ENCODE measurements at regions not wholly inside any gene's neighbourhood (a gene's known extent, or its start where the extent isn't known, plus 50 kb on each side); places are given as distances from the start of the nearest gene placed in this dataset.

DNA sequence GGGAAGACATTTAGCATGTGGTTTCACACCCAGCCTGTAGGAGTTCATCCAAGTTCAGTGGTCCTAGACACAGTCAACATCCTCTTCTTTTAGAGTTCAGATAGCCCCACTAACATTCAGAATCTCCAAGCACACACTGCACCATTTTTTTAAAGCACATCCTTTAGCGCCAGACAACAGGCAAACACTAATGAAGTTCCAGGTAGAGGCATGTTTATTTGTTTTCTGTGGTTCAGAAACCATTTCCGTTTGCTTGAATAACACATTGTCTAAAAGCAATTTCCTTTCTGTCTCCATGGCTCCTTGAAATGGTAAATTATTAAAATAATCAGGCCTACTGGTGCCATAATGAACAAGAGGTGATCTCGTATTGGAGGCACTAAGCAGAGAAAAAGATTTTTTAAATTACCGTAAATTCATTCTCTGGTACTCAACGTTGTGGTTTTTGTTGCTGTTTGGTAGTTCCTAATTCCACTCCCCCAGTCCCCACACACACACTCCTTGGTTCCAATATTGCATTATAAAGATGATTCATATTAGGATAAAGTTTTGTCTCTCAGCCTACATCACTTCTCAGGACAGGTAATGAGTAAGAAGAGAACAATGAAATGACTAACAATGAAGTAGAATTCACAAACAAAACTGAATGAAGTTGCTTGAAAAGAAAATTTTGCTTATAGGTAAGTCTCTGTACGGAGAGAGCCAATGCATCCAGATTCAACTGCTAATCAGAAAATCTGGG, 153.1 kb downstream of the PCSK1 start:
- no peaks in the 10 kb centered on the region for H3K27me3 ChIP-seq
- intact Hi-C loops (cut with DNase I): no loop called here

DNA sequence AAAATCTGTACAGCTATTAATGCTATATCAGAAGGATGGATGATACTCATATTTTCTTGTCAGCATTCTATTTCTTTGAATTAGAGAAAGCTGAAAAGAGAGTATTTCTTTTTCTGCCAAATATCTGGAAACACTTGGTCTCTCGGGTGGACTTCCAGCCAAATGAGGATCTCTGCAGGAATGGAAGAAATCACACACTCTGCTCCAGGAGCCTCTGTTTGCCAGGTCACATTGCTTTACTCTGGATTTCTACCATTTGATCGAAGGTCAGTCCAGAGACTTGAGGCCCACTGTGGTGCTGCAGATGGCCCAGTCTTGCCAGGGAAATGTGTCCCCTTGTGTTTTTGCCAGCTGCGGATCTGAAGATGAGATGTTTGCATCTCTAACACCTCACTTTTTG, 154.1 kb downstream of the PCSK1 start:
- intact Hi-C loops (cut with DNase I): no loop called here
- Histone ChIP-seq H3K36me3 (no peaks in the 10 kb centered on the region), H3K9me3 (no peaks in the 10 kb centered on the region), H3K27ac (no peak overlapping the region), H3K4me3 (no peak overlapping the region), H3K27me3 (no peaks in the 10 kb centered on the region), H3K4me1 (no peaks in the 10 kb centered on the region)
- DNase-seq (no peak), ATAC-seq (no peak)
- TF ChIP-seq, protein P1, sequence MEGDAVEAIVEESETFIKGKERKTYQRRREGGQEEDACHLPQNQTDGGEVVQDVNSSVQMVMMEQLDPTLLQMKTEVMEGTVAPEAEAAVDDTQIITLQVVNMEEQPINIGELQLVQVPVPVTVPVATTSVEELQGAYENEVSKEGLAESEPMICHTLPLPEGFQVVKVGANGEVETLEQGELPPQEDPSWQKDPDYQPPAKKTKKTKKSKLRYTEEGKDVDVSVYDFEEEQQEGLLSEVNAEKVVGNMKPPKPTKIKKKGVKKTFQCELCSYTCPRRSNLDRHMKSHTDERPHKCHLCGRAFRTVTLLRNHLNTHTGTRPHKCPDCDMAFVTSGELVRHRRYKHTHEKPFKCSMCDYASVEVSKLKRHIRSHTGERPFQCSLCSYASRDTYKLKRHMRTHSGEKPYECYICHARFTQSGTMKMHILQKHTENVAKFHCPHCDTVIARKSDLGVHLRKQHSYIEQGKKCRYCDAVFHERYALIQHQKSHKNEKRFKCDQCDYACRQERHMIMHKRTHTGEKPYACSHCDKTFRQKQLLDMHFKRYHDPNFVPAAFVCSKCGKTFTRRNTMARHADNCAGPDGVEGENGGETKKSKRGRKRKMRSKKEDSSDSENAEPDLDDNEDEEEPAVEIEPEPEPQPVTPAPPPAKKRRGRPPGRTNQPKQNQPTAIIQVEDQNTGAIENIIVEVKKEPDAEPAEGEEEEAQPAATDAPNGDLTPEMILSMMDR (IDR thresholded peaks at IDR 0.05): no peak

More for the DNA sequence above, 153.1 kb downstream of the PCSK1 start:
- H3K27ac ChIP-seq: no peak overlapping the region
- no peaks in the 10 kb centered on the region for H3K4me1 ChIP-seq
- TF ChIP-seq, protein P1 (IDR thresholded peaks at IDR 0.05): no peak
- no peaks in the 10 kb centered on the region for H3K9me3 ChIP-seq
- H3K36me3 ChIP-seq: no peaks in the 10 kb centered on the region
- ATAC-seq: no peak
- DNase-seq: no peak
- H3K4me3 ChIP-seq: no peak overlapping the region

DNA sequence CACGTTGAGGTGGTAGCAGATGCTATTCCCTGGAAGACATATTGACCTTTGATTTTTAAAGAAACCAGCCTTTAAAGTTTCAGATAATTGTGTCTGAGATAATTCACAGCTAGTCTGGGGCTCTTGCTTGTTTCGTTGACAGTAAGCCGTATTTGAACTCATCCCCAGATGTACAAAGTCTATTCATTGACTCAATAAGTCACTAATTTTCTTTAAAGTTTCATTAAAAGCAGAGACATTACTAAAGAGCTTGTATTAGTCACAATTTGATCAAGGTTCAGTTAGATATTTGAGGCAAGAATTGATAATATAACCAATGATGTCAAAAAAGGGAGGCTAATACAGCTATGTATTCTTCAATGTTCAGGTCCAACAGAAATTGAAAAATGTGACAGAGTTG, 158.0 kb downstream of the PCSK1 start:
- H3K27me3 ChIP-seq: no peaks in the 10 kb centered on the region
- DNase-seq (no peak), ATAC-seq (no peak)
- no peak overlapping the region for H3K4me3 ChIP-seq
- H3K36me3 ChIP-seq: no peaks in the 10 kb centered on the region
- intact Hi-C loops (cut with DNase I): no loop called here
- H3K4me1 ChIP-seq: no peaks in the 10 kb centered on the region
- no peak overlapping the region for H3K27ac ChIP-seq
- TF ChIP-seq, protein P1 (IDR thresholded peaks at IDR 0.05): no peak
- no peaks in the 10 kb centered on the region for H3K9me3 ChIP-seq

DNA sequence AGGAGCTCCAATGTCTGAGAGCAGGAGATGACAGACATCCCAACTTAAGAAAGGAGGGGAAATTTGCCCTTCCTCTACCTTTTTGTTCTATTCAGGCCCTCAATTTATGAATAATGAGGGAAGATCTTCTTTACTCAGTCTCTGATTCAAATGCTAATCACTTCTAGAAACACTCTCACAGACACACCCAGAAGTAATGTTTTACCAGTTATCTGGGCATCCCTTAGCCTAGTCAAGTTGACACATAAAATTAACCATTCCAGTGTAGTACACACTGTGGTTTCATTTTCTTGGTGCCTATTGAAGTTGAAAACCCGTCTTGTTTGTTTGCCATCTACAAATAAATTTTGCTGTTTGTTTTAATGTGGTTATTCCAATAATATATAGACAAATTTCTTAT, 167.6 kb downstream of the PCSK1 start:
- TF ChIP-seq, protein P1 (IDR thresholded peaks at IDR 0.05): no peak
- ATAC-seq (no peak), DNase-seq (no peak)
- H3K27me3 ChIP-seq: no peaks in the 10 kb centered on the region
- no peak overlapping the region for H3K4me3 ChIP-seq
- intact Hi-C loops (cut with DNase I): no loop called here
- no peaks in the 10 kb centered on the region for H3K36me3 ChIP-seq
- no peaks in the 10 kb centered on the region for H3K4me1 ChIP-seq
- peaks cover 4% of the 10 kb centered on the region for H3K9me3 ChIP-seq
- H3K27ac ChIP-seq: no peak overlapping the region

DNA sequence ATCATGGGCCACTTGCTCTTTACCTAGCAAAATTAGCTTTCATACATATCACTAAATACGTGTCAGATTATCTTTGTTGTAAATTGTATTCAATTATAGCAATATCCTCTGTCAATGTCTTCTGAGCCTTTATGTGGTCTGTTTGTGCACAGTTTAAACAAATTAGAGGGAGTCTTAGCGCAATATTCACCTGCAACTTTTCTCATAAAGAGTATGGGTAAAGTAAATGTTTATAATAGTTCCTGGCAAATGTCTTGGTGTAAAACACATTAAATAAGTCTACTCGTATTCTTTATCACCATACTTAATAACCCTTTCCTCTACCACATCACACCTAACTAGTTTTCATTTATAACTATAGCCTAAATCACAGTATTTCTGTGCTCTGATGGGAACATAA, 169.0 kb downstream of the PCSK1 start:
- DNase-seq (no peak), ATAC-seq (no peak)
- no peaks in the 10 kb centered on the region for H3K4me1 ChIP-seq
- TF ChIP-seq, protein P1 (IDR thresholded peaks at IDR 0.05): no peak
- H3K9me3 ChIP-seq: peaks cover 4% of the 10 kb centered on the region
- no peaks in the 10 kb centered on the region for H3K36me3 ChIP-seq
- intact Hi-C loops (cut with DNase I): no loop called here
- no peak overlapping the region for H3K4me3 ChIP-seq
- no peaks in the 10 kb centered on the region for H3K27me3 ChIP-seq
- H3K27ac ChIP-seq: no peak overlapping the region

DNA sequence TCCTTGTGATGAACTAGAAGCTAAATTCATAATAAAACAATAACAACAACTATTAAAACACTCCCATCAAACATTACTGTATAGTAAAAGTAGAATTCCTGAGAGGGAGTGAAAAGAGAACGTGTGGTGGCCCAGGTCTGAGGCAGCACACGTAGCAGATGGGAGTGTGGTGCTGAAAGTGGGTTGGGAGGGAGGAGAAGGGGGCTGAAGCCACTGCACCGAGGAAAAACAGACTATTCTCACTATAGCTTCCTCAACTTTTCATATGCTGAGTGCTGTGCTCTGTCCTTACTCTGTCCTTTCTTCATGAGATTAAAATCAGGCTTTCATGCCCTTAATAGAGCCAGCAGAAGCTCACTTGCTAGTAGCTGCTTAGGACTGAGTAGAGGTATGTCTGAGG, 170.9 kb downstream of the PCSK1 start:
- TF ChIP-seq, protein P1 (IDR thresholded peaks at IDR 0.05): no peak
- Histone ChIP-seq H3K4me3 (no peak overlapping the region), H3K27ac (no peak overlapping the region), H3K36me3 (no peaks in the 10 kb centered on the region), H3K4me1 (no peaks in the 10 kb centered on the region), H3K9me3 (peaks cover 1% of the 10 kb centered on the region), H3K27me3 (no peaks in the 10 kb centered on the region)
- no peak for ATAC-seq
- DNase-seq: no peak
- intact Hi-C loops (cut with DNase I): no loop called here

Measured in upper lobe of right lung (tissue), 1 donor.